ENCODE measurements at regions not wholly inside any gene's neighbourhood (a gene's known extent, or its start where the extent isn't known, plus 50 kb on each side); places are given as distances from the start of the nearest gene placed in this dataset.

DNA sequence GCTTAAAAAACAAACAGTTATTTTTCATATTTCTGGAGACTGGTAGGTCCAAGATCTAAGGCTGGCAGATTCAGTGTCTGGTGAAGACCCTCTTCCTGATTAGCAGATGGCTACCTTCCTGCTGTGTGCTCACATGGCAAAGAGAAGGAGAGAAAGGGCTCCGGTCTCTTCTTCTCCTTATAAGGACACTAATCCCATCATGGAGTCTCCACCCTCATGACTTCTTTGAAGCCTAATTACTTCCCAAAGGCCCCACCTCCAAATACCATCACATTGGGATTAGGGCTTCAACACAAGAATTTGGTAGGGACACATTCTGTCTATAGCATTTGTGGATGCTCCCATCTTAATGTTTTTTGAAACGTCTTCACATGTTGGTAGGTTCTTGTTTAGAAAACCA lies 391.1 kb downstream of the TMEM161B start:
- Mint-ChIP-seq H3K27ac (no peak overlapping the region), H3K4me3 (no peak overlapping the region), H3K9me3 (peaks cover 8 to 12% of the 10 kb centered on the region in 2 donors), H3K27me3 (no peaks in the 10 kb centered on the region), H3K4me1 (no peaks in the 10 kb centered on the region)
- ATAC-seq (no peak), DNase-seq (no peak)

- DNase-seq (no peak), ATAC-seq (no peak)
- H3K27me3 Mint-ChIP-seq = no peaks in the 10 kb centered on the region
- H3K4me1 Mint-ChIP-seq = no peaks in the 10 kb centered on the region
- no peak overlapping the region for H3K27ac Mint-ChIP-seq
- H3K9me3 Mint-ChIP-seq = peaks cover 8 to 12% of the 10 kb centered on the region in 2 donors
- H3K4me3 Mint-ChIP-seq = no peak overlapping the region
Observed at GRCh38 chr5:87877023-87877422, 391.6 kb downstream of the TMEM161B start.

GRCh38 chr5:87876616-87877015 lies 392.0 kb downstream of the TMEM161B start:
- no peaks in the 10 kb centered on the region for H3K4me1 Mint-ChIP-seq
- H3K27ac Mint-ChIP-seq = no peak overlapping the region
- no peak for ATAC-seq
- no peak overlapping the region for H3K4me3 Mint-ChIP-seq
- DNase-seq = no peak
- peaks cover 8 to 9% of the 10 kb centered on the region in 2 donors for H3K9me3 Mint-ChIP-seq
- H3K27me3 Mint-ChIP-seq = no peaks in the 10 kb centered on the region

GRCh38 chr5:87872986-87873385 lies 395.7 kb downstream of the TMEM161B start:
- DNase-seq = no peak
- Mint-ChIP-seq H3K9me3 (no peaks in the 10 kb centered on the region), H3K4me1 (no peaks in the 10 kb centered on the region), H3K27ac (no peak overlapping the region), H3K27me3 (no peaks in the 10 kb centered on the region), H3K4me3 (no peak overlapping the region)
- ATAC-seq = no peak

GRCh38 chr5:87868792-87869191 lies 399.9 kb downstream of the TMEM161B start:
- DNase-seq (no peak), ATAC-seq (no peak)
- Mint-ChIP-seq H3K27ac (no peak overlapping the region), H3K4me3 (no peak overlapping the region), H3K4me1 (no peaks in the 10 kb centered on the region), H3K9me3 (no peaks in the 10 kb centered on the region), H3K27me3 (no peaks in the 10 kb centered on the region)

DNA sequence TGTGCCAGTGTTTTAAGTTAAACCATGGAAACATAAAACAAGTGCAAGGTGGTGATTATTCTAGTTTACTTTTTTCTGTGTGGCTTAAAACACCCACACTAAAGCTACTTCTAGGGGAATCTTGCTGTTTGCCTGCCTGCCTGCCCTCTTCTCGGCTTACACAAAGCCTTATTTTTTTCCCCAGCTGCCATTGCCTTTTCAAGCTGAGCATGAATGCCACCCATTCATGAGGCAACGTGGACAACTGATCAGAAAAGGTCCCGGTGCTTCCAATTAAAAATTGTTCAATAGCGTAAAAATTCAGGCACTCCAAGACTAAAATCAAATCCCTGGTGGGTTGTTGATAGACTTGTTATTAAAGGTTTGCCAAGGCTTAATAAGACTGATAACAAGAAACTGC lies 401.4 kb downstream of the TMEM161B start:
- Mint-ChIP-seq H3K4me1 (no peaks in the 10 kb centered on the region), H3K27me3 (no peaks in the 10 kb centered on the region), H3K4me3 (no peak overlapping the region)

GRCh38 chr5:87853541-87853940 lies 415.1 kb downstream of the TMEM161B start:
- Mint-ChIP-seq H3K27me3 (no peaks in the 10 kb centered on the region), H3K27ac (no peak overlapping the region), H3K9me3 (peaks cover 0 to 7% of the 10 kb centered on the region in 2 donors), H3K4me1 (no peaks in the 10 kb centered on the region), H3K4me3 (no peak overlapping the region)
- ATAC-seq = no peak
- no peak for DNase-seq

More for the DNA sequence above, 401.4 kb downstream of the TMEM161B start:
- Mint-ChIP-seq H3K27ac (no peak overlapping the region), H3K9me3 (peaks cover 0 to 4% of the 10 kb centered on the region in 2 donors)
- no peak for ATAC-seq
- DNase-seq = no peak

DNA sequence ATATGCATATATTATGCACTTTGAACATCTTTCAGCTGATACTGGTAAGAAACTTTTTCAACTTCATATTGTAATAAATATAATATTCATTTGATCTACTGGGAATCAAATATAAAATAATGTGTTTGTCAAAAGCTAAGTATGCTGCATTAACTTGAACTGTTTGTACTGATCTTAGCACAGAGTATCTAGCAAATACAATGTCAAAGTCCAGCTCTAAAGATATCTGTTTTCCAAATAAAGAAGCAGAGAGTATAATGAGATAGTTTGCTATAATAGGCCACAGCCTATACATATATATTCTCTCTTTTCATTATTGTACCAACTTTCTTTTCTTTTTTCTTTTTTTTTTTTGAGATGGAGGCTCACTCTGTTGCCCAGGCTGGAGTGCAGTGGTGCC lies 417.0 kb downstream of the TMEM161B start:
- no peaks in the 10 kb centered on the region for H3K27me3 Mint-ChIP-seq
- H3K4me1 Mint-ChIP-seq = no peaks in the 10 kb centered on the region
- DNase-seq (no peak), ATAC-seq (no peak)
- H3K9me3 Mint-ChIP-seq = peaks cover 0 to 2% of the 10 kb centered on the region in 2 donors
- H3K4me3 Mint-ChIP-seq = no peak overlapping the region
- no peak overlapping the region for H3K27ac Mint-ChIP-seq

GRCh38 chr5:87850843-87851242 lies 417.8 kb downstream of the TMEM161B start:
- DNase-seq = no peak
- no peak overlapping the region for H3K27ac Mint-ChIP-seq
- no peaks in the 10 kb centered on the region for H3K9me3 Mint-ChIP-seq
- no peak overlapping the region for H3K4me3 Mint-ChIP-seq
- no peaks in the 10 kb centered on the region for H3K27me3 Mint-ChIP-seq
- H3K4me1 Mint-ChIP-seq = no peaks in the 10 kb centered on the region
- ATAC-seq = no peak

- no peak for ATAC-seq
- Mint-ChIP-seq H3K9me3 (peaks cover 8 to 11% of the 10 kb centered on the region in 2 donors), H3K4me1 (no peaks in the 10 kb centered on the region), H3K4me3 (no peak overlapping the region), H3K27me3 (no peaks in the 10 kb centered on the region), H3K27ac (no peak overlapping the region)
- DNase-seq = no peak
Observed at GRCh38 chr5:87845734-87846133, 422.9 kb downstream of the TMEM161B start.

GRCh38 chr5:87844866-87845265 lies 423.8 kb downstream of the TMEM161B start:
- no peaks in the 10 kb centered on the region for H3K4me1 Mint-ChIP-seq
- H3K27me3 Mint-ChIP-seq = no peaks in the 10 kb centered on the region
- ATAC-seq (no peak), DNase-seq (no peak)
- peaks cover 10 to 20% of the 10 kb centered on the region in 2 donors for H3K9me3 Mint-ChIP-seq
- H3K27ac Mint-ChIP-seq = no peak overlapping the region
- H3K4me3 Mint-ChIP-seq = no peak overlapping the region

GRCh38 chr5:87844449-87844848 lies 424.2 kb downstream of the TMEM161B start:
- Mint-ChIP-seq H3K27me3 (no peaks in the 10 kb centered on the region), H3K9me3 (peaks cover 13 to 24% of the 10 kb centered on the region in 2 donors), H3K4me3 (no peak overlapping the region), H3K27ac (no peak overlapping the region), H3K4me1 (no peaks in the 10 kb centered on the region)
- DNase-seq = no peak
- ATAC-seq = no peak

GRCh38 chr5:87836696-87837095 lies 424.0 kb upstream of the CCNH start:
- no peak overlapping the region for H3K4me3 Mint-ChIP-seq
- H3K9me3 Mint-ChIP-seq = peaks cover 41 to 49% of the 10 kb centered on the region in 2 donors
- ATAC-seq = no peak
- no peaks in the 10 kb centered on the region for H3K27me3 Mint-ChIP-seq
- no peaks in the 10 kb centered on the region for H3K4me1 Mint-ChIP-seq
- DNase-seq = no peak
- H3K27ac Mint-ChIP-seq = no peak overlapping the region

- no peak overlapping the region for H3K27ac Mint-ChIP-seq
- ATAC-seq (no peak), DNase-seq (no peak)
- H3K4me1 Mint-ChIP-seq = no peaks in the 10 kb centered on the region
- no peaks in the 10 kb centered on the region for H3K27me3 Mint-ChIP-seq
- peaks cover 11 to 23% of the 10 kb centered on the region in 2 donors for H3K9me3 Mint-ChIP-seq
- H3K4me3 Mint-ChIP-seq = no peak overlapping the region
Observed at GRCh38 chr5:87831499-87831898, 418.8 kb upstream of the CCNH start.

GRCh38 chr5:87829217-87829551 lies 416.5 kb upstream of the CCNH start:
- DNase-seq = no peak
- peaks cover 10 to 15% of the 10 kb centered on the region in 2 donors for H3K9me3 Mint-ChIP-seq
- no peak overlapping the region for H3K27ac Mint-ChIP-seq
- H3K4me3 Mint-ChIP-seq = no peak overlapping the region
- no peak for ATAC-seq
- H3K4me1 Mint-ChIP-seq = no peaks in the 10 kb centered on the region
- no peaks in the 10 kb centered on the region for H3K27me3 Mint-ChIP-seq

- H3K4me3 Mint-ChIP-seq = no peak overlapping the region
- no peak overlapping the region for H3K27ac Mint-ChIP-seq
- ATAC-seq (no peak), DNase-seq (no peak)
- no peaks in the 10 kb centered on the region for H3K27me3 Mint-ChIP-seq
- no peaks in the 10 kb centered on the region for H3K4me1 Mint-ChIP-seq
- H3K9me3 Mint-ChIP-seq = peaks cover 10 to 15% of the 10 kb centered on the region in 2 donors
Observed at GRCh38 chr5:87828545-87829216, 416.0 kb upstream of the CCNH start.

DNA sequence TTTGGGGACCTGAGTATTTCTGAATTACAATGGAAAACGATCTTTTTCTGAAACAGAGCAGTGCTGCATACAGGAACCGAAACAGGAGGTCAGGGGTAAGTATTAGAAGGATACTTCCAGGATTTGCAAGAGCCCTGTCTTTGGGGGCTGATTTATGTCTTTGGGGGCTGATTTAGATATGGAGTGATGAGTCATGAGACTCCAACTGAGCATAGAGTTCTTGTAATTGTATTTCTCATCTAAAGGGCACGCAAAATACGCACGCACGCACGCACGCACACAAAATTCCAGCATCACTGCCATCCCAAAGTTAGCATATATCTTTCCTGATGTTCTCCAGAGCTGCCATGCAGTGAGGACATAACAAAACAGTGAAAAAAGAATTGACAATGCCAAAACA lies 414.8 kb upstream of the CCNH start:
- DNase-seq (no peak), ATAC-seq (no peak)
- peaks cover 7 to 8% of the 10 kb centered on the region in 2 donors for H3K9me3 Mint-ChIP-seq
- no peaks in the 10 kb centered on the region for H3K4me1 Mint-ChIP-seq
- no peak overlapping the region for H3K4me3 Mint-ChIP-seq
- H3K27me3 Mint-ChIP-seq = no peaks in the 10 kb centered on the region
- no peak overlapping the region for H3K27ac Mint-ChIP-seq
